Stimulated activated CD4-positive, alpha-beta T cell treated with anti-CD3 and anti-CD28 coated beads, Interleukin-1b, Interleukin-23, amount 100 ng/mL, for 1 hour (primary cell): ENCODE measurements at regions not wholly inside any gene's neighbourhood (a gene's known extent, or its start where the extent isn't known, plus 50 kb on each side); places are given as distances from the start of the nearest gene placed in this dataset.
"Not testable (repeated sequence)": the region's sequence is repeated elsewhere in the genome, so short reads cannot be mapped to it uniquely, and the experiment has no call there.

Experiments used
- DNase-seq, 2 donors: peaks; one replicate each; pipeline ENCODE4 v3.0.0-alpha.2; 2020; ENCODE audit warnings: low read depth in 2 of 2

DNA sequence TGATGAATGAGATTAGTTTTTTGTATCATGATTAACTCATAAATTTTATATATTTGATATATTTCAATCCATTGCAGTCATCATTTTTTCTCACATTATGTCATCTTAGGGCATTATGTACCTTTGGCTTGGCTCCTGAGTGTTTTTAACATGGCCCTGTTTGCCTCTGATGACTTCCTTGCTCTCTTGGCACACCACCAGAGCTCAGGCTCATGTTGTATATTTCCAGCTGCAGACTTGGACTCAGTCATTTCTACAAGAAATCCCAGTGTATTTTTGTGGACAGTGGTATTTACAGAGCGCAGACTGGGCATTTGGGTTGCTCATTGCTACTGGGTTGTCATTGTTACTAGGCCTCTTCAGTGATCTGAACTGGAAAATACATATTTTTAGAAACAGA, 188.5 kb downstream of the ADRA2A start:
- no peak for DNase-seq

DNA sequence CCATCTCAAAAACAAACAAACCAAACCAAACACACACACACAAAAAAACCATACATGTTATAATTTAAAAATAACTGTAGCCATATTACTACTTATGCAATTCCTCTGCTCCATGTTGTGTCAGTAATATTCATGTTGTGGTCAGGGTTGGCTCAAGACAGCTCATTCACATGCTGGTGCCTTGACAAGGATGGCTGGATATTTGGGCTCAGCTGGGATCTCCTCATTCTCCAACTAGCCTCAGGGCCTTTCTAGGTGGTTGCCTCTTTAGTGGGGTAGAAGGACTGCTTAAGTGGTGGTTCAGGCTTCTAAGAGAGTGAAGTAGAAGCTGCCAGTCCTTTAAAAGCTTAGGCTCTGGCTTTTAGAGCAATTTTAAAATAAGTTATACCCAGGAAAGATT, 189.3 kb downstream of the ADRA2A start:
- no peak for DNase-seq

DNA sequence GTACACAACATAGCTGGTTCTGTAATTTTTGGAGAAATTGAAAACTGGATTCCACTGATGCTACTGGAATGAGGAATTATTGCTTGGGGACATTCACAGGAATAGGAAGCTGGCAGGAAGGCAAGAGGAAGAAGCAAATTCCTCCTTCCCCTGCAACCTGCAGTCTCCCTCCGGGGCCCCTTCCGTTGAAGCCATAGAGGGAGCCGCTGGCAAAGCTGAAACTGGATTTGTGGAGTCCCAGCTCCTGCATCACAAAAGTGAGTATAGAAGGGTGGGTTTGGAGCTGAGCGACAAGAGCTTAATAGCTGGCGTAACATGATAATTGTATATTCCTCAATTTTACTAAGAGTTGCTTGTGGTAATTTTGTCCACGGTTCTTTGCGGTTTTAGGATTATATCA, 190.8 kb downstream of the ADRA2A start:
- DNase-seq: no peak

- no peak for DNase-seq
Observed at GRCh38 chr10:111273235-111273634, 196.4 kb downstream of the ADRA2A start.

DNA sequence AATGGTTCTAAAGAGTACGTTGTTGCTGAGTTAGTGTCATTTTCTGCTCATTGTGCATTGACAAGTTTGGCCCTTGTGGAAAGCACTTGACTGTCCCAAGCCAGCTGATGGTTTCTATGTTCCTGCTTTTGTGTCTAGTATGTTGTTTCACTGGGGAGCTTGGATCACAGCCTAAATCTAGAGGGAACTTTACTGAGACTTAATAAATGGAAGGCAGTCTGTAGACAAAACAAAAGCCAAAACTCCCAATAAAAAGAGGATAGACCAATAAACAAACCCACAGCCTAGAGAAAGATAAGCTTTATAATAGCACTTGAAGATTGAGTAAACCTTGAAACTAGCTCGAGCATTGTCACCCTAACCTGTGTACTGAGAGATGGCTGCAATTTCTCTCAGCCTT, 196.8 kb downstream of the ADRA2A start:
- no peak for DNase-seq

DNA sequence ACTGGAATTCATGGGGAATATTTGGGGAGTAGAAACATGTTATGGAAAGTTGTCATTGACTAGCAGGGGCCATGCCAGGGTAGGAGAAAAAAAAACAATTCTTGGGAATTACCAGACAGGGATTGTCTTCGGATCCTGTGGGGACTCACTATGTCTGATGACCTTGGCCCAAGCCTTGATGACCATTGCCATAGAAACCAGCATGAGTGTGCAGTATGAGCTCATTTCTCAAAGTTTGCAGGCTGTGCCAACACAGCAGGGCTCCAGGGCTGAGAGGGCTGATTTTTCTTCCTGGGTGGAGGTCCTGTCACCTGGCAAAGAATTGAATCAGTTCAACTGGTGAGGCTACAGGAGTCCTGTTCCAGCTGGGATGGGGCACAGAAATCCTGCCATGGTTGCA, 198.3 kb downstream of the ADRA2A start:
- DNase-seq: no peak

- DNase-seq: no peak
Observed at GRCh38 chr10:111277661-111278060, 200.8 kb downstream of the ADRA2A start.

DNA sequence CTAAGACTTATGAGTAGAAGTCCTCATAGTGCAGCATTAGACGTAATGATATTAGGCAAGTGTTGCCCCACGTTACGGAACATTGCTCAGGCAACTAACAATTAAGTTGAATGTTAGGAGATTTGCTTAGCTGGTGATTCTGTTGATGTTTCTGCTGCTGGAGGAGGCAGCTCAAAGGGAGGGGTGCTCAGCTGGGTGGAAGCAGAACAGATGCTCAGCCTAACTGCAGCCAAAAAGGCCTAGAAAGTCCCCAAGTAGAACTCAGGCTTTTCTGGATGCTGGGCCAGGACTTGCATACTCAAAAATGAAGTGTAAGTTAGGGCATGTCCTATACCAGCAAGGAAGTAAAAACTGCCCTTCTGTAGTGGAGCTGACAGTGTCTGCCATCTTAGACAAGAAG, 201.4 kb downstream of the ADRA2A start:
- no peak for DNase-seq

DNA sequence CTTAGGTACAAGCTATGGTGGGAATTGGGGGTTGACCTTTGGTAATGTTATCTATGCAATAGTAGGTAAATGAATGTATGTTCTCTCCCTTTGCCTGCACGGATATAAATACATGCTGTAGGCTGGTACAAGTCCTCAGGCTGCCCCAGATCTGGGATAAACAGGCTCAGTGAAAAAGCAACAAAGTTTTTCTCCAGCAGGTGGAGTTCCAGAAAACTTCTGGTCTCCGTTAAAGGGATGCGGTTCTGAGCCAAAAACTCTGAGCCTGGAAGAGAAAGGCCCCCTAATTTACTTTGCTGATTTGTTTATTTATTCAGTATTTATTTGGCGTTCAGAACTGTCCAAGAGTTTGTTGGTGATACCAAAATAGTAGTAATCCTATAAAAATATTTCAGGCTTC, 204.7 kb downstream of the ADRA2A start:
- no peak for DNase-seq

DNA sequence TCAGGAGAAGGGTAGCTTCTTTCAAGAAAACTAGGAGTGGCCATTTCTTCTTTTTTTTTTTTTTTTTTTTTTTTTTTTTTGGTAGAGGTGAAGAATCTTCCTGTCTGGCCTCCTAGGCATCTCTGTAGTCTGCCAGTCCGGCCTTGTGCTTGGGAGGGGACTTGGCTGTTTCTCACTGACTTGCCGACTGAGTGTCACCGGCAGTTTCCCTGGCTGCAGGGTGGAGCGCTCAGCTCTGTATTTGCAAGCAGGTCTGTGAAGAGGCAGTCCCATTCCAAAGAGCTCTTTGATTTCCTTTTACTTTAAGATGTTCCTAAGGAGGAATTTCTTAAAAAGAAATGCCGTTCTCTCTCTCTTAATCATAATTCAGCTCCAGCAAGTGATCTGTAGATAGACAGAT, 212.6 kb downstream of the ADRA2A start:
- no peak for DNase-seq

- no peak for DNase-seq
Observed at GRCh38 chr10:111290649-111291048, 213.8 kb downstream of the ADRA2A start.

GRCh38 chr10:111295788-111296187, 219.0 kb downstream of the ADRA2A start:
- no peak for DNase-seq

DNA sequence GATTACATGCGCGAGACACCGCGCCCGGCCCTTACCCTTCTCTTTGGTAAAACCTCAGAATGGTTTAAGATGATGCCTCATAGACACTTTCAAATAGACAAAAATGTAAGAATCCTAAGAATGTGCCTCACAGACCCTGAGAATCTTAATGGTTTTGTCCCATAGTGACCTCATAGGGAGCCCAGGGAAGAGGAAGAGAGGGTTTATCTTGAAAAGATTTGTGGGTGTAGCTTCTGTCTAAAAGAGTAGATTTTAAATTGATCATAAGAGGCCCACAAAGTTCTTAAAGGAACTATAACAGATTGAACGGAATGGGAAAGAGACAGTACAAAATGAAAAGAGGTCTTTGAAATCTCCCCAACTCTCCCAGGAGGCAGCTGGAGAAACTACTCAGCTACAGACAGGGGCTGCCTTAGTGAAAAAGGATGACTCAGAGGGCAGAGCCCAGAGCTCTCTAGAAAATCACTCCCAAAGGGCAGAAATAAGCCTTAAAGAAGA, 220.6 kb downstream of the ADRA2A start:
- no peak for DNase-seq

GRCh38 chr10:111298031-111298430, 221.2 kb downstream of the ADRA2A start:
- DNase-seq: no peak

DNA sequence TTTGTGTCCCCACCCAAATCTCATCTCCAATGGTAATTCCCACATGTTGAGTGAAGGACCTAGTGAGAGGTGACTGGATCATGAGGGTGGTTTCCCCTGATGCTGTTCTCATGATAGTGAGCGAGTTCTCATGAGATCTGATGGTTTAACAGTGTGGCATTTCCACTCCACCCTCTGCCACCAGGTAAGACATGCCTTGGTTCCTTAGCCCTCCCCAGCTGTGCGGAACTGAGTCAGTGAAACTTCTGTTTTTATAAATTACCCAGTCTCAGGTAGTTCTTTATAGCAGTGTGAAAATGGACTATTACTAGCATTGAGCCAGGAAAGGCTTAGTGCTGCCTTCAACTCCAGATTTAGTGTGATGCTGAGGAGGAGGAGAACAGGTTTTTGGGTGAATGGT, 222.2 kb downstream of the ADRA2A start:
- DNase-seq: no peak

- DNase-seq: no peak
Observed at GRCh38 chr10:111303887-111304286, 227.1 kb downstream of the ADRA2A start.

DNA sequence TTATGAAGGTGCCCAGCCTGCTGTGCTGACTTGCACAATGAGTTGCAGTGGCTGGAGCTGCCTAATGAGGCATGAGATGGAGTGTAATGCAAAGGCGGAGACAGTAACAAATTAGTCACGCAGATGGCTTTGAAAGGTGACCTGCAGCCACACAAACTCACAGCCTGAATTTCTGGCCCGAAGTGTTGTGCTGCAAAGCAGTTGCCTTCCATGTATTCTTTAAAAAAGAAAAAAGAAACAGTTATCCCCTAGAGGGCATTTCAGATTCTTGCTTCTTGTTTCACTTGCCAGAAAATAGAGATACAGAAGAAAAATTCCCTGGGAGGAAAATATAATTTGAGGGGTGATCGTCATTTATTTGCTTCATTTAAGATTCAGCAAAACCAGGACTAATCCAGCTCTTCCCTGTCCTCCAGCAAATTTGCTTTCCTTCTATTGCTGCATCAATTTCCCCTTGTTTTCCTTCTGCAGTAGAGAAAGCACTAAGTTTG, 239.9 kb downstream of the ADRA2A start:
- DNase-seq: no peak

DNA sequence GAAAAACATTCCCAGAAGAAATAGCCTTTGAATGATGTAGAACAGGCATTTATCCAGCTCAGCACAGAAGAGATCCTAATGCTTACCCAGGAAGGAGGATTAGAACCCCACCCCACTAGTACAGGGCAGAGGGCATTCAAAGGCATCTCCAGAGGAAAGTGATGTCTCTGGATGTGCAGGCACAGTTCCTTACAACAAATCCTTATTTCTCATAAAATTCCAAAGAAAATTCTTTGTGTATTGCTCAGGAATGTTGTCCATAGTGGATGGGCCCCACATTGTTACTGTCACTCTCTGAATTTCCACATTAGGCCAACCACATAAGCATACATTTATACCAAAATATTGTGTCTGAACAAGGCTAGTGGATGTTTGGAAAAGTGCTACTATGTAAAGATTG, 243.0 kb downstream of the ADRA2A start:
- DNase-seq: no peak

GRCh38 chr10:111323389-111323966, 246.6 kb downstream of the ADRA2A start:
- no peak for DNase-seq

GRCh38 chr10:111332174-111332573, 255.3 kb downstream of the ADRA2A start:
- not testable (repeated sequence) for DNase-seq

DNA sequence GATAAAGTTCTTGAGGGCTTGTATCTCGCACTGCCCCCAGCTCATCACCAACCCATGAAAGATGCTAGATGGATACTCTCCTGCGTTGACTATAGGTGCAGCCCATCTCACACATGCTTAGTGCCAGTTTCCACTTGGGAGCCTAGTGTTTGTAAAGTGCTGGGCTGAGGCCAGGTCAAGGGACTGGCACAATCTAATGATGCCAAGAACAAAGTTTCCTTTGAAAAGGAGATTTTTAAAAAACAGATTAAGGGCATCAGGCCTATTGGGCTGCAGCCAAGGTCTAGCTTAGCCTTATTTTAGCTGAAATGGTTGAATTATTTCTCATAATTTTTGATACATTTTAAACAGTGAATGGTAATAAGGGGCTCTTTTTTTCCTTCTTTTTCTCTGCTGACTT, 259.0 kb downstream of the ADRA2A start:
- no peak for DNase-seq

DNA sequence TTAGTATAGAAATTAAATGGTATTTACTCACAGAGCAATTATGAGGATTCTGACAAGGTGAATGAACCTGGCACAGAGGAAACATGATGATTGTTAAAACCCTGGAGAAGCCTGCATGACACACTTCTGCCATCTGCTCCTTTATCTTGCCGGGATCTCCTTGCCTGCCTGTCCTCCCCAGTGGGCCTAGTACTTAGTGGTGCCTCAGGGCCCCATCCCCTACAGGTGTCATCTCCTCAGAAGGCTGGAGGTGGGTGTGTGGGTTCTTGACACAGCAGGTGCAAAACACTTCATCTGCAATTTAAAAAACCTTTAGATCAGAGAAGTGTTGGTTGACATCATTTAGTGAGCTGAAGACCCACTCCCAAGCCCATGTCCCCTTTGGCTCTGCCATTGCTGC, 261.2 kb downstream of the ADRA2A start:
- DNase-seq: no peak

- no peak for DNase-seq
Observed at GRCh38 chr10:111338805-111339204, 262.0 kb downstream of the ADRA2A start.

DNA sequence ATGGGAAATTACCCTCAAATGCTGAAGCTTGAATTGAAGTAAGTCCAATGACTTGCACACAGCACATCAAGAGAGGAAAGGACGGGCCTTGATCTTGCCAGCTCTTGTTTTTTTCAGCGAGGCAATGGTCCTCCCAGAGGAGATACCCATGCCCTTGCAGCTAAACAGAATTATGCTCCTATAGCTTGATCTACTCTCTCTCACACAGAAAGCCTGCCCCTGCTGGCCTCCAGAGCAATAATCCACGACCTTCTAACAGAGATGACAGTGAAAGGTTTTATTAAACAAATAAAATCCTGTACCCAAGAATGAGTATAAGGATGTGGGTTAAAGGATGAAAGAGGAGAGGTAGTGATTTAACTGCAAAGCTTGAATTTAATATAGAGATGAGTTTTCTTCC, 268.0 kb downstream of the ADRA2A start:
- DNase-seq: no peak
